Activated T-cell treated with anti-CD3 and anti-CD28 coated beads, Interleukin-2, amount 50 U/mL, for 72 hours (primary cell): ENCODE measurements at regions not wholly inside any gene's neighbourhood (a gene's known extent, or its start where the extent isn't known, plus 50 kb on each side); places are given as distances from the start of the nearest gene placed in this dataset.
"Not testable (repeated sequence)": the region's sequence is repeated elsewhere in the genome, so short reads cannot be mapped to it uniquely, and the experiment has no call there.

Experiments used
- ATAC-seq, 2 donors: fragments of 150-1000 bp; cut with Tn5 transposase; replicated peaks in 1 of 2; 2 replicates each; pipeline ENCODE4 v1.10.0; 2021; ENCODE audit warnings: moderate library complexity in 2 of 2, mild to moderate bottlenecking in 1 of 2
- DNase-seq, 2 donors: peaks; one replicate each; pipeline ENCODE4 v3.0.0; 2021 to 2022; ENCODE audit warnings: mixed read lengths in 1 of 2
- H3K27ac Mint-ChIP-seq: one replicate; pipeline ENCODE4 v1.8.0; 2022; ENCODE audit warnings: mild to moderate bottlenecking, moderate library complexity, mixed read lengths
- H3K27me3 Mint-ChIP-seq: one replicate; pipeline ENCODE4 v1.8.0; 2022; ENCODE audit warnings: low read depth, mixed read lengths
- H3K36me3 Mint-ChIP-seq, 2 donors: one replicate each; pipeline ENCODE4 v1.8.0; 2022; ENCODE audit warnings: mixed read lengths in 2 of 2, mild to moderate bottlenecking in 1 of 2; ENCODE audit not compliant: insufficient read depth in 2 of 2
- H3K4me1 Mint-ChIP-seq: one replicate; pipeline ENCODE4 v1.8.0; 2022; ENCODE audit warnings: low read depth, mixed read lengths
- H3K4me3 Mint-ChIP-seq, 2 donors: one replicate each; pipeline ENCODE4 v1.8.0; 2022; ENCODE audit warnings: mild to moderate bottlenecking in 2 of 2, mixed read lengths in 2 of 2, moderate library complexity in 2 of 2
- H3K9me3 Mint-ChIP-seq, 2 donors: one replicate each; pipeline ENCODE4 v1.8.0; 2022; ENCODE audit warnings: mixed read lengths in 2 of 2

DNA sequence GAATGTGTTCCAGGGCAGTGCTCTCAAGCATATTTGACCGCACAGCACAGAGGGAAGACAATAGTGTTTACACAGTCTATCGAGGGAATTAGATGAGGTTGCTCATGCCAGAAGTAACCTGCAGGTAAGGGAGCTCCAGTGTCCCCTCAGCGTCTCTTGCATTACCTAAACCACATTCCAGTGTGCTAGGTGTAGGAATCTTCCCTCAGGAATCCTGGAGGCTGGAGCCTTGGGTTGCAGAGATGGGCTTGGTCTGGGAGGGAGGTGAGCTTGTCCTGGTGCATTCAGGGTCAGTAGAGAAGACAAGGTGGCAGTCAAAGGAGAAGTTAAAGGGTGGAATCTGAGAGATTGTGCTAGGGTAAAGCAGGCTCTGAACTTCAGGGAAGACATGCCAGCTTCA is 56.3 kb downstream of the SOX14 start:
- no peaks in the 10 kb centered on the region for H3K4me1 Mint-ChIP-seq

DNA sequence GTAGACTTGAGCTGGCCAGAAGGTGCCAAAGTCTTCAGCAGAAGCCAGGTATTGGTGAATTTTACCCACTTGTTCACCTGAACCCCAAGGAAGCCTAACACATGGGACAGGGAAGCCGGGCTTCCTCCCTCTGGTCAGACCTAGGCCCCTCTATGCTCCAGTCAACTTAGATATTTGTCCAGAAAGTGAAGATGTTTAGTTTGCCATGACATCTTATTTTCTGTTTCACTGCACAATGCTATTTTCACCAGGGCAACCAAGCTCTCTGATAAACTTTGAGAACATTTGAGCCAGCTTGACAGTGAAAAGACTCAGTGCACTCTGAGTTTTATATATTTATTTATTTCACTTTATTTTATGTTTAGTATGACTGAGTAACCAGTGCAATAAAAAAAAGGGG is 71.0 kb downstream of the SOX14 start:
- no peaks in the 10 kb centered on the region for H3K27me3 Mint-ChIP-seq
- ATAC-seq = no peak
- H3K27ac Mint-ChIP-seq = no peak overlapping the region
- peaks cover 8% of the 10 kb centered on the region in 2 donors for H3K9me3 Mint-ChIP-seq
- DNase-seq = no peak
- H3K4me1 Mint-ChIP-seq = no peaks in the 10 kb centered on the region
- H3K4me3 Mint-ChIP-seq = no peak overlapping the region
- H3K36me3 Mint-ChIP-seq = peaks cover 0 to 2% of the 10 kb centered on the region in 2 donors

More for the DNA sequence above, 56.3 kb downstream of the SOX14 start:
- ATAC-seq (no peak), DNase-seq (no peak)
- H3K9me3 Mint-ChIP-seq = peaks cover 2 to 4% of the 10 kb centered on the region in 2 donors
- no peaks in the 10 kb centered on the region for H3K27me3 Mint-ChIP-seq
- H3K27ac Mint-ChIP-seq = no peak overlapping the region
- no peaks in the 10 kb centered on the region for H3K36me3 Mint-ChIP-seq
- H3K4me3 Mint-ChIP-seq = no peak overlapping the region

DNA sequence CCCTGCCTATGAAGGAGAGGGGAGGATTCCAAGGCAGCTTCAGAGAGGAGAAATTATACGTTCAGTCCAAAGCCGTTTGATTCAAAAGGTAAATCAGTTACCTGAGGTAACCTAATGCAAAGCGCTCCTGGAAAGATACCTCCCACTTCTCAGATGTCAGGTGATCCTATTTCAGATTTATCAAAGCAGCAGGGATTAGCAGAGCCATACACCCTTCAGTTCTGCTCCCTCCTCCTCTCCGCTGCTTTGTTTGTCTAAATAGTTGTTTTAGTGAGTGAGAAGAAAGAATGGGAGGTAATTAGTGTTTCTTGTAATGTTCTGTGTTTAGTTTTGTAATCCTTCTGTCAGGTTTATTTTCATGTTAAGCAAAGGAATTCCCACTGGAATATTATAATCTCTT is 81.1 kb downstream of the SOX14 start:
- no peak overlapping the region for H3K4me3 Mint-ChIP-seq
- no peak for ATAC-seq
- peaks cover 1 to 2% of the 10 kb centered on the region in 2 donors for H3K9me3 Mint-ChIP-seq
- no peaks in the 10 kb centered on the region for H3K4me1 Mint-ChIP-seq
- no peak overlapping the region for H3K27ac Mint-ChIP-seq
- no peak for DNase-seq
- H3K36me3 Mint-ChIP-seq = no peaks in the 10 kb centered on the region
- H3K27me3 Mint-ChIP-seq = peaks cover 20% of the 10 kb centered on the region

DNA sequence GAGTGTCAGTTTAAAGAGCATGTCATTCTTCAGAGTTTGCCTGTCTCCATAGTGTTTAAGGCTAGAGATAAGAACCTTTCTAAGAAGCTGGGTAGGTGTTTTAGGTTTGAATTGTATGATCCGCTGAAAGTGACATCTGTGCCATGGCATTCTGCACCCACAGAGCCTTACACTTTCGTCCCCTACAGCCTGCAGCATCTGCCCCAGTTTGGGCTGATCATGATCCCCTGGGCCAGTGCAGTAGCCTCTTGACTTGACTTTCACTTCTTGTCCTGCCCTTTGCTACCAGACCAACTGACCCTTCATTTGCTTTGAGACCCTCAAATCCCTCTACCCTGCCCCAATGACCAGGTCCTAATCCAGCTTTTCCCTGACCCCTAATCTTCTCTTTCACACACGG is 81.6 kb downstream of the SOX14 start:
- Mint-ChIP-seq H3K27me3 (peaks cover 20% of the 10 kb centered on the region), H3K9me3 (peaks cover 1 to 3% of the 10 kb centered on the region in 2 donors), H3K4me3 (no peak overlapping the region), H3K36me3 (no peaks in the 10 kb centered on the region), H3K27ac (no peak overlapping the region), H3K4me1 (no peaks in the 10 kb centered on the region)
- DNase-seq (no peak), ATAC-seq (no peak)

DNA sequence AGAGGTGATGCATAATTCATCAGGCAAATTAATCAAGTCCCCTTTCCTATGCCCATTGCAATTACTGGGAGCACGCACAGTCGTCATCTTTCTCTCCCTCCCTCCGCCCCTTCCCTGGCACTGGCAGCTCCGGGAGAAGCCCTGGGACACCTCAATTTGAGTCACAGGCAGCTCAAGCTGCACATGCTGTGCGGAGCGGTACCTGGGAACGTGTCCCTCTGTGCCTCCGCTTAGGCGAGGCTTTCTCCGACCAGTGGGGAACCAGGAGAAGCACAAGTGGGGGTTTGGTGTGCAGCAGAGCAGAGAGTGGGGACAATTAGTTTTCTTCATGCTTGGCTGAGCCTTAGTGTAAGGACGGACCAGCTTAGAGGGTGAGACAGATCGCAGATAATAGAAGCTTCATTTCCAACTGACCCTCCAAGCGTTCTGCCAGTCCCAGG is 88.3 kb downstream of the SOX14 start:
- H3K27me3 Mint-ChIP-seq = peaks cover 10% of the 10 kb centered on the region

DNA sequence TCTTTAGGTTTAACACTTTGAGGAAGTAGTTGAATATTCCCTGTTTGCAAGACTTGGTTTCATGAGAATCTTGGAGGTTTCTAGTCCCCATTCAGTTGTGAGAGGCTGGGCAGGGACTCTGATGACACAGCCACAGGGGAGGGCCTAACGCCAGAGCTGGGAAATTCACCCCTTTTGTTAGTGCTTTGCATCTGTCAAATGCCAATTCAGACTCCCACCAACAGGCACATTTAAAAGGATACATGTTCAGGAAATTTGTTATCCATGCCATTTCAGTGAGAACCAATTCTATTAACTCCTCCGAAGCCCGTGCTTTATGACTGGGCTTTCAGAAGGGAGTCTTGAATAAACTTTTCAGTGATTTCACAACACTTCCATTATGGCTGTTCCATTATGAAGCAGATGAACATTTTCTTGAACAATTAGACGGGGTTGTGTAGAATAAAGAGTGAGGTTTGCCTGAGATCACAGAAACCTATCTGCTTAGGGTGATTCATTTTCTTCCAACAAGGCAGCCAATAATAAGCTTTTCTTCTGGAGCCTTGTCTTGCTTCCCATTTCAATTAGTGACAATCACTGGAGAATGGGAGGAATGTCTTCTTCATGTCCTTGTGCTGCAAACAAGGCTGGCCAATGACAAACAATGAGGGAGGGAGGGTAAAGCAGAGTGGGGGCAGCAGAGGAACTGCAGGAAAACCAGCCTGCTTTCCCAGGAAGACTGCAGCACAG is 90.6 kb downstream of the SOX14 start:
- peaks cover 6% of the 10 kb centered on the region for H3K27me3 Mint-ChIP-seq
- no peaks in the 10 kb centered on the region for H3K36me3 Mint-ChIP-seq
- no peak overlapping the region for H3K4me3 Mint-ChIP-seq
- DNase-seq = no peak
- H3K4me1 Mint-ChIP-seq = no peaks in the 10 kb centered on the region
- ATAC-seq = no peak
- H3K27ac Mint-ChIP-seq = no peak overlapping the region
- peaks cover 0 to 7% of the 10 kb centered on the region in 2 donors for H3K9me3 Mint-ChIP-seq

More for the DNA sequence above, 88.3 kb downstream of the SOX14 start:
- H3K4me3 Mint-ChIP-seq = no peak overlapping the region
- peaks cover 0 to 7% of the 10 kb centered on the region in 2 donors for H3K9me3 Mint-ChIP-seq
- no peaks in the 10 kb centered on the region for H3K36me3 Mint-ChIP-seq
- no peak for ATAC-seq
- DNase-seq = no peak
- H3K27ac Mint-ChIP-seq = no peak overlapping the region
- H3K4me1 Mint-ChIP-seq = no peaks in the 10 kb centered on the region

DNA sequence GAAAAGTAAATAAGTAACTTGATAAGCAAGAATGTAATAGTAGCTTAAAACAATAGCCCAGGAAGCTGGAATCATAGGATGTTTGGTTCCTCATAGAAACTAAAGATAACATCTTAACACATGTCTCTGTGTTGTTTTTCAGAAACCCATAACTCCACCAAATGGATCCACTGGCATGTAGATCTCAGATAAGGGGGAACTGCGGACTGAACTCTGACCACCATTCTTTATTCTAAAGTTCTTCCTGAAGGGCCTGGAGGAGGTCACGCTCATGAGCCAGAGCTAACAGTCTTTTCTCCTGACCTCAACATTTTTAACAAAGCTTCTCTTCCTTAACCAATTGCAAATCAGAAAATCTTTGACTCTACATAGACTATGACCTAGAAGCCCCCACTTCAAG is 101.9 kb downstream of the SOX14 start:
- DNase-seq (no peak), ATAC-seq (no peak)
- Mint-ChIP-seq H3K36me3 (no peaks in the 10 kb centered on the region), H3K4me3 (no peak overlapping the region), H3K27me3 (peaks cover 6% of the 10 kb centered on the region), H3K27ac (no peak overlapping the region), H3K4me1 (no peaks in the 10 kb centered on the region), H3K9me3 (peaks cover 8 to 11% of the 10 kb centered on the region in 2 donors)

DNA sequence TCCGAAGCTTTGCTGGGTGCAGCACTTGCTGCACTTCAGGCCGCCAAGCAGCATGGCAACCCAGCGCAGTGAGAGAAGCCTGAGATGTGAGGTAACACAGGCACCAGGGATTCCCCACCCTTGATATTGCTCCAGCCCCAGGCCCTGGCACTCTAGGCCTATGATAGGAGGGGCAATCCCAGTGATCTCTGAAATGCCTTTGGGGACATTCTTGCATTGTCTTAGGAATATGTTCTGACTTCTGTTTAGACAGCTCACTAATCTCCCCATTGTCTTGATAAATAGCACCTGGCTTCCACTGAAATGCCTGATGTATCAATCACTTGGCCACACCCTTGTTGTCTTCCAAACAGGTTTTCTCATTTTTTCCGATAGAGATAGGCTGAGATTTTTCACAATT is 102.8 kb downstream of the SOX14 start:
- no peak for DNase-seq
- no peak overlapping the region for H3K4me3 Mint-ChIP-seq
- no peaks in the 10 kb centered on the region for H3K4me1 Mint-ChIP-seq
- peaks cover 6% of the 10 kb centered on the region for H3K27me3 Mint-ChIP-seq
- peaks cover 10 to 16% of the 10 kb centered on the region in 2 donors for H3K9me3 Mint-ChIP-seq
- no peaks in the 10 kb centered on the region for H3K36me3 Mint-ChIP-seq
- no peak for ATAC-seq
- no peak overlapping the region for H3K27ac Mint-ChIP-seq

DNA sequence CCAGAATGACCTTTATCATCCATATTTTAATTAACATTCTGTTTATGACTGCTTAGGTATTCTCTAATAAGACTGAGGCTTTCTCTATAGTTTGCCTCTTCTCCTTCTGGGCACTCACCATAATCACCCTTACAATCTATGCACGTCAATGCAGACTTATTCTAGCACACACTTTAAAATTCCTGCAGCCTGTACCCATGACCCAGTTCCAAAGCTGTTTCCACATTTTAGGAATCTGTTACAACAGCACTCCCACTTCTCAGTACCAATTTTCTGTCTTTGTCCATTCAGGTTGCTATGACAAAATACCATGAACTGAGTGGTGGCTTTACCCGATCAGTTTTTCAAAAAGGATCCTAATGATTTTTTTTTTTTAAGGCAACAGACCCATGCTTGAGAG is 103.5 kb downstream of the SOX14 start:
- DNase-seq (no peak), ATAC-seq (no peak)
- Mint-ChIP-seq H3K4me1 (no peaks in the 10 kb centered on the region), H3K27me3 (peaks cover 6% of the 10 kb centered on the region), H3K9me3 (peaks cover 10 to 16% of the 10 kb centered on the region in 2 donors), H3K36me3 (no peaks in the 10 kb centered on the region), H3K27ac (no peak overlapping the region), H3K4me3 (no peak overlapping the region)

DNA sequence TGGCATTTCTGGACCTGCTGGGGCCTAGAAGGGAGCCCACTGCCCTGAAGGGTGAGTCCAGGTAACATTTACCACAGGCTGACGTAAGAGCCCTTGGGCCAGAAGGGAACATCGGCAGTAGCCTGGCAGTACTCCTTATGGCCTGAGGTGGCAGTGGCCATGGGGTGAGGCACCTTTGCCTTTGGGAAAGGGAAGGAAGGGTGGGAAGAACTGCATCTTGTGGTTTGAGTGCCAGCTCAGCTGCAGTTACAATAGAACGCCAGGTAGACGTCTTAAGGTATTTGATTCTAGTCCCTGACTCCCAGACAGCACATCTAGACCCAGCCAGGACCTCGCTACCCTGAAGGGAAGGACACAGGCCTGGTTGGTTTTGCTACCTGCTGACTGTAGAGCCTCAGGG is 104.9 kb downstream of the SOX14 start:
- DNase-seq = no peak
- H3K4me1 Mint-ChIP-seq = no peaks in the 10 kb centered on the region
- peaks cover 10 to 19% of the 10 kb centered on the region in 2 donors for H3K9me3 Mint-ChIP-seq
- H3K36me3 Mint-ChIP-seq = no peaks in the 10 kb centered on the region
- no peak overlapping the region for H3K27ac Mint-ChIP-seq
- H3K4me3 Mint-ChIP-seq = no peak overlapping the region
- peaks cover 6% of the 10 kb centered on the region for H3K27me3 Mint-ChIP-seq
- ATAC-seq = no peak

DNA sequence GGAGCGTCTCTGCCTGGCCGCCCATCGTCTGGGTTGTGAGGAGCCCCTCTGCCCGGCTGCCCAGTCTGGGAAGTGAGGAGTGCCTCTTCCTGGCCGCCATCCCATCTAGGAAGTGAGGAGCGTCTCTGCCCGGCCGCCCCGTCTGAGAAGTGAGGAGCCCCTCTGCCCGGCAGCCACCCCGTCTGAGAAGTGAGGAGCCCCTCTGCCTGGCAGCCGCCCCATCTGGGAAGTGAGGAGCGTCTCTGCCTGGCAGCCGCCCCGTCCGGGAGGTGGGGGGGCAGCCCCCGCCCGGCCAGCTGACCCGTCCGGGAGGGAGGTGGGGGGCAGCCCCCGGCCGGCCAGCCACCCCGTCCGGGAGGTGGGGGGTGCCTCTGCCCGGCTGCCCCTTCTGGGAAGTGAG is 108.5 kb downstream of the SOX14 start:
- not testable (repeated sequence) for H3K27me3 Mint-ChIP-seq, DNase-seq, H3K4me1 Mint-ChIP-seq, H3K27ac Mint-ChIP-seq, H3K4me3 Mint-ChIP-seq, H3K36me3 Mint-ChIP-seq, ATAC-seq
- peaks cover 15 to 21% of the 10 kb centered on the region in 2 donors for H3K9me3 Mint-ChIP-seq

DNA sequence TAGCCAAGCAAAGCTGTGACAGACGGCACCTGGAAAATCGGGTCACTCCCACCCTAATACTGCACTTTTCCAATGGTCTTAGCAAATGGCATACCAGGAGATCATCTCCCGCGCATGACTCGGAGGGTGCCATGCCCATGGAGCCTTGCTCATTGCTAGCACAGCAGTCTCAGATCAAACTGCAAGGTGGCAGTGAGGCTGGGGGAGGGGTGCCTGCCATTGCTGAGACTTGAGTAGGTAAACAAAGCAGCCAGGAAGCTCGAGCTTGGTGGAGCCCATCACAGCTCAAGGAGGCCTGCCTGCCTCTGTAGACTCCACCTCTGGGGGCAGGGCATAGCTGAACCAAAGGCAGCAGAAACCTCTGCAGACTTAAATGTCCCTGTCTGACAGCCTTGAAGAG is 113.1 kb upstream of the CLDN18 start:
- ATAC-seq, DNase-seq, H3K36me3 Mint-ChIP-seq, H3K4me3 Mint-ChIP-seq, H3K4me1 Mint-ChIP-seq, H3K9me3 Mint-ChIP-seq, H3K27ac Mint-ChIP-seq, H3K27me3 Mint-ChIP-seq: not testable (repeated sequence)

DNA sequence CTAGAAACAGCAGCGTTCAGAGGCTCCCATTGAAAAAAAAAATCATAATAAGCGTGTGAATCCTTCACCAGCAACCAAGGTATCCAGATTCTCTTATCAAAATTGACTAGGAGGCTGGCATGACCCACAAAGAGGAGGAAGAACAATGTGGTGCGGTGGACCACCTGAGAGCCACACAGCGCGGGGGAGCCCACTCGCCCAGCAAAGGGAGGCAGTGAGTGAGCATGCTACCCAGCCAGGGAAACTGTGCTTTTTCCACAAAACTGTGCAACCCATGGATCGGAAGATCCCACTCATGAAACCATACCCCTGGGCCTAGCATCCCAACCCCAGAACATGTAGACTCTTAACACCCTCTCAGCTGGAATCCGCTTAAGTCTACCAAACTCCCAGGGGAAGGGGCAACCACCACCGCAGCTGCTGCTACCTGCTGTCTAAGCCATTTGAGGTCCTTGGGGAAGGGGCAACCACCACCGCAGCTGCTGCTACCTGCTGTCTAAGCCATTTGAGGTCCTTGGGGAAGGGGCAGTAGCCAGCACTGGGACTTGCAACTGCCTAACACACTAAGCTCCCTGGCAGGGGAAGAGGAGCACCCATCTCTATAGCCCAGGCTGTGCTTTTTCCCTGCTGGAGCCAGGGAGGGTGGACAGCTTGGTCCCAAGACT is 102.8 kb upstream of the CLDN18 start:
- Mint-ChIP-seq H3K36me3 (peaks cover 0 to 1% of the 10 kb centered on the region in 2 donors), H3K4me3 (no peak overlapping the region), H3K4me1 (no peaks in the 10 kb centered on the region), H3K27ac (no peak overlapping the region), H3K27me3 (no peaks in the 10 kb centered on the region), H3K9me3 (peaks cover 3 to 6% of the 10 kb centered on the region in 2 donors)
- no peak for ATAC-seq
- no peak for DNase-seq

DNA sequence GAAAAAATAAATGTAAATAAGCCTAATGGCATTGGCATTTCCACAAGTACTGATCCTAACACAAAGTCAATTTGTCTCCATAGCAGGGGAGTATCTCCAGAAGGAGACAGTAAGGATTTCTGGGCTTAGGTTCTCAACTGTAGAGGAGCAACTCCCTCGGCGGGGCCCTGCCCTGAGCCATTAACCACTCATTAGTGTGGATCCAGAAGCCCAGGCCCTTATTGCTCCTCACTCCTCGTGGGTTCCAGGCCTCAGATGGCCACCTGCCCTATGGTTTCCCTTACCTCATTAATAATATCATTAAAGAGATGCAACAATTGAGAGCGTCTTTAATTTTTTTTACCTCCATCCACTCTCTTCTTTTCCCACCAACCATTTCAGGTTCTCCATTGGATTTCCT is 85.3 kb upstream of the CLDN18 start:
- no peaks in the 10 kb centered on the region for H3K9me3 Mint-ChIP-seq
- no peaks in the 10 kb centered on the region for H3K36me3 Mint-ChIP-seq
- no peak overlapping the region for H3K4me3 Mint-ChIP-seq
- no peak overlapping the region for H3K27ac Mint-ChIP-seq
- DNase-seq = no peak
- H3K4me1 Mint-ChIP-seq = no peaks in the 10 kb centered on the region
- no peak for ATAC-seq
- peaks cover 12% of the 10 kb centered on the region for H3K27me3 Mint-ChIP-seq
